ENCODE measurements at regions not wholly inside any gene's neighbourhood (a gene's known extent, or its start where the extent isn't known, plus 50 kb on each side); places are given as distances from the start of the nearest gene placed in this dataset.
"Not testable (repeated sequence)": the region's sequence is repeated elsewhere in the genome, so short reads cannot be mapped to it uniquely, and the experiment has no call there.

- no peak for DNase-seq
Observed at GRCh38 chr3:73234354-73235014, 173.0 kb downstream of the EBLN2 start.

GRCh38 chr3:73235768-73236167 is 174.3 kb downstream of the EBLN2 start:
- DNase-seq = no peak

GRCh38 chr3:73236867-73237266 is 175.4 kb downstream of the EBLN2 start:
- DNase-seq = no peak

- DNase-seq = no peak
Observed at GRCh38 chr3:73243740-73244139, 182.3 kb downstream of the EBLN2 start.

- DNase-seq = no peak
Observed at GRCh38 chr3:73245459-73245858, 184.0 kb downstream of the EBLN2 start.

GRCh38 chr3:73249047-73249446 is 187.6 kb downstream of the EBLN2 start:
- no peak for DNase-seq

GRCh38 chr3:73254062-73254461 is 192.6 kb downstream of the EBLN2 start:
- no peak for DNase-seq

- peak; percentile 91 for DNase-seq
Observed at GRCh38 chr3:73255609-73256029, 194.2 kb downstream of the EBLN2 start.

GRCh38 chr3:73257186-73257585 is 195.7 kb downstream of the EBLN2 start:
- DNase-seq = no peak

GRCh38 chr3:73258057-73258456 is 196.6 kb downstream of the EBLN2 start:
- DNase-seq = no peak

- DNase-seq = no peak
Observed at GRCh38 chr3:73259291-73259690, 197.8 kb downstream of the EBLN2 start.

GRCh38 chr3:73259856-73260255 is 198.4 kb downstream of the EBLN2 start:
- DNase-seq = no peak

- DNase-seq = not testable (repeated sequence)
Observed at GRCh38 chr3:73266558-73266957, 205.1 kb downstream of the EBLN2 start.

- not testable (repeated sequence) for DNase-seq
Observed at GRCh38 chr3:73269126-73269525, 207.7 kb downstream of the EBLN2 start.

GRCh38 chr3:73270839-73271483 is 209.5 kb downstream of the EBLN2 start:
- DNase-seq = no peak

- DNase-seq = no peak
Observed at GRCh38 chr3:73273341-73273740, 211.9 kb downstream of the EBLN2 start.

- no peak for DNase-seq
Observed at GRCh38 chr3:73280746-73281145, 219.3 kb downstream of the EBLN2 start.

GRCh38 chr3:73284472-73284871 is 223.0 kb downstream of the EBLN2 start:
- DNase-seq = no peak

- no peak for DNase-seq
Observed at GRCh38 chr3:73291541-73291940, 230.1 kb downstream of the EBLN2 start.

- no peak for DNase-seq
Observed at GRCh38 chr3:73292220-73292619, 230.8 kb downstream of the EBLN2 start.

GRCh38 chr3:73294537-73294936 is 233.1 kb downstream of the EBLN2 start:
- no peak for DNase-seq

- no peak for DNase-seq
Observed at GRCh38 chr3:73295876-73296635, 234.6 kb downstream of the EBLN2 start.

- no peak for DNase-seq
Observed at GRCh38 chr3:73296859-73297258, 235.4 kb downstream of the EBLN2 start.
